Testis (tissue), 2 donors: ENCODE measurements at regions not wholly inside any gene's neighbourhood (a gene's known extent, or its start where the extent isn't known, plus 50 kb on each side); places are given as distances from the start of the nearest gene placed in this dataset.

Experiments
- DNase-seq: peaks from one replicate; pipeline ENCODE4 v3.0.0-alpha.2; 2019
- H3K27ac ChIP-seq, 2 donors: fragments of 200-600 bp; sonication (generic); one replicate each; pipeline ENCODE4 v1.5.1; 2019
- H3K27me3 ChIP-seq: fragments of 200-600 bp; sonication (generic); one replicate; pipeline ENCODE4 v1.5.1; 2019
- H3K36me3 ChIP-seq: fragments of 200-600 bp; sonication (generic); one replicate; pipeline ENCODE4 v1.5.1; 2017; ENCODE audit warnings: low read depth; ENCODE audit errors: missing control alignments
- H3K4me1 ChIP-seq: fragments of 200-600 bp; sonication (generic); one replicate; pipeline ENCODE4 v1.5.1; 2019
- H3K4me3 ChIP-seq, 2 donors: fragments of 200-600 bp; sonication (generic); one replicate each; pipeline ENCODE4 v1.5.1; 2017 to 2019
- H3K9me3 ChIP-seq: fragments of 200-600 bp; sonication (generic); one replicate; pipeline ENCODE4 v1.5.1; 2017
- CTCF ChIP-seq, 3 experiments: fragments of 450-650 bp in 2 of 3; fragments of 200-600 bp in 1 of 3; sonication (generic) in 1 of 3; IDR thresholded peaks; one replicate each; pipeline ENCODE4 v1.5.1; 2016 to 2019; ENCODE audit warnings: antibody characterized with exemption in 3 of 3, mild to moderate bottlenecking in 2 of 3, moderate library complexity in 1 of 3
- POLR2A ChIP-seq: fragments of 450-650 bp; IDR thresholded peaks from one replicate; pipeline ENCODE4 v1.6.1; 2017; ENCODE audit warnings: antibody characterized with exemption, mild to moderate bottlenecking, moderate library complexity
- WGBS, 2 donors: methylation state at CpG; one replicate each; pipeline ENCODE4 v1.1.5; 2018; 5-methylcytosine and 5-hydroxymethylcytosine counted together
- intact Hi-C: fragments of 100-400 bp; cut with DNase I; formaldehyde crosslinking; loops from one replicate; pipeline ENCODE4 v1.15.1; 2023; ENCODE audit warnings: low total_unique reads

- intact Hi-C loops = no loop called here
- 75 to 83% methylated on average over 4 of the region's 4 CpGs for WGBS, 2 donors
- DNase-seq = no peak
These were observed 163.1 kb upstream of the TMPO start for GRCh38 chr12:98352218-98352811.

GRCh38 chr12:98352835-98353234, 162.6 kb upstream of the TMPO start:
- no peak for DNase-seq
- WGBS, 2 donors = 74 to 96% methylated on average over 3 of the region's 3 CpGs

More at GRCh38 chr12:98352218-98352811, 163.1 kb upstream of the TMPO start:
- H3K9me3 ChIP-seq = no peaks in the 10 kb centered on the region
- H3K27me3 ChIP-seq = no peaks in the 10 kb centered on the region
- H3K4me1 ChIP-seq = no peaks in the 10 kb centered on the region
- TF ChIP-seq POLR2A (no peak), CTCF (IDR thresholded peaks at IDR 0.05) (no peak)
- H3K4me3 ChIP-seq = no peak overlapping the region
- H3K36me3 ChIP-seq = peaks cover 3% of the 10 kb centered on the region
- H3K27ac ChIP-seq = no peak overlapping the region

GRCh38 chr12:98354520-98355035, 160.8 kb upstream of the TMPO start:
- no peaks in the 10 kb centered on the region for H3K4me1 ChIP-seq
- TF ChIP-seq CTCF (IDR thresholded peaks at IDR 0.05) (no peak), POLR2A (no peak)
- H3K4me3 ChIP-seq = no peak overlapping the region
- DNase-seq = no peak
- H3K36me3 ChIP-seq = peaks cover 3% of the 10 kb centered on the region
- H3K27ac ChIP-seq = no peak overlapping the region
- no peaks in the 10 kb centered on the region for H3K27me3 ChIP-seq
- intact Hi-C loops = no loop called here
- H3K9me3 ChIP-seq = no peaks in the 10 kb centered on the region
- 84 to 95% methylated on average over 2 of the region's 2 CpGs for WGBS, 2 donors

More at GRCh38 chr12:98352835-98353234, 162.6 kb upstream of the TMPO start:
- Histone ChIP-seq H3K36me3 (peaks cover 3% of the 10 kb centered on the region), H3K27ac (no peak overlapping the region), H3K4me3 (no peak overlapping the region), H3K9me3 (no peaks in the 10 kb centered on the region), H3K4me1 (no peaks in the 10 kb centered on the region), H3K27me3 (no peaks in the 10 kb centered on the region)
- intact Hi-C loops = no loop called here
- TF ChIP-seq POLR2A (no peak), CTCF (IDR thresholded peaks at IDR 0.05) (no peak)

- H3K9me3 ChIP-seq = no peaks in the 10 kb centered on the region
- no peak overlapping the region for H3K27ac ChIP-seq
- no peaks in the 10 kb centered on the region for H3K4me1 ChIP-seq
- DNase-seq = no peak
- no peaks in the 10 kb centered on the region for H3K27me3 ChIP-seq
- peaks cover 3% of the 10 kb centered on the region for H3K36me3 ChIP-seq
- intact Hi-C loops = no loop called here
- WGBS, 2 donors = 71 to 79% methylated on average over 1 of the region's 1 CpG
- TF ChIP-seq POLR2A = no peak
- TF ChIP-seq CTCF (IDR thresholded peaks at IDR 0.05) = no peak
- no peak overlapping the region for H3K4me3 ChIP-seq
These were observed 160.1 kb upstream of the TMPO start for GRCh38 chr12:98355322-98355721.

- DNase-seq = no peak
- Histone ChIP-seq H3K4me1 (no peaks in the 10 kb centered on the region), H3K36me3 (peaks cover 3% of the 10 kb centered on the region), H3K9me3 (no peaks in the 10 kb centered on the region), H3K27me3 (no peaks in the 10 kb centered on the region), H3K4me3 (no peak overlapping the region), H3K27ac (no peak overlapping the region)
- WGBS, 2 donors = 84 to 93% methylated on average over 3 to 4 of the region's 4 CpGs
- intact Hi-C loops = no loop called here
- no peak for TF ChIP-seq CTCF (IDR thresholded peaks at IDR 0.05)
- no peak for TF ChIP-seq POLR2A
These were observed 159.5 kb upstream of the TMPO start for GRCh38 chr12:98355933-98356332.
